HG03575 (cell line): ENCODE measurements at regions not wholly inside any gene's neighbourhood (a gene's known extent, or its start where the extent isn't known, plus 50 kb on each side); places are given as distances from the start of the nearest gene placed in this dataset.
"Not testable (repeated sequence)": the region's sequence is repeated elsewhere in the genome, so short reads cannot be mapped to it uniquely, and the experiment has no call there.

ENCODE experiments used
- ATAC-seq: cut with Tn5 transposase; IDR thresholded peaks from one replicate; pipeline ENCODE4 v1.9.1; 2021; ENCODE audit not compliant: unreplicated experiment, insufficient number of reproducible peaks, low FRiP score; ENCODE audit errors: extremely low read depth

DNA sequence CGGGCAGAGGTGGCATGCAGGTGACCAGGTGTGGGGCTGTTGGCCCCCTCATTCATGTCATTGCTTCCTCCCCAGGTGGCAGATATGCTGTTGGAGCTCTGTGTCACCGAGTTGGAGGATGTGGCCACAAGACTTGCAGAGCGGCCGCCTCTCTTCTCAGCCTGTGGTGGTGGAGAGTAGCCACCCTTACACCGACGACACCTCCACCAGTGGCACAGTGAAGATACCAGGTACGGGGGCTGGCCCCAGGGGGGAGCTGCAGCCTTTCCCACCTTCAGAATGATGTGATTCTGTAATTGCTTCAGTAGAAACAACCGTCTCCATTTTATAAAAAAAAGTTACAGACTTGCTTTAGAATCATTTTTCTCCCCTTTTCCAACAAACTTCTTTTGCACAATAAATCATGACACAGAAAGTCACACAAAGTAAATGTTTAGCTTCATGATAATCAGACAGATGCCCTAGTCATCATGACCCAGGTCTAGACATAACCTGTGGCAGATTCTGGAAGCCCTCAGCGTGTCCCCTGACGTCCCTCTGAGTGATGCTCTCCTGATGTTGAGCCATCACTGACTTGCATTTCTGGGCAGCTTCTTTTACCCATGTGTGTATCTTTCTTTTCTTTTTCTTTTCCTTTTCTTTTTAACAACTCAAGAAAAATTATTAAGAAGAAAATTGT lies 76.0 kb upstream of the FAN1 start:
- ATAC-seq, result no peak

DNA sequence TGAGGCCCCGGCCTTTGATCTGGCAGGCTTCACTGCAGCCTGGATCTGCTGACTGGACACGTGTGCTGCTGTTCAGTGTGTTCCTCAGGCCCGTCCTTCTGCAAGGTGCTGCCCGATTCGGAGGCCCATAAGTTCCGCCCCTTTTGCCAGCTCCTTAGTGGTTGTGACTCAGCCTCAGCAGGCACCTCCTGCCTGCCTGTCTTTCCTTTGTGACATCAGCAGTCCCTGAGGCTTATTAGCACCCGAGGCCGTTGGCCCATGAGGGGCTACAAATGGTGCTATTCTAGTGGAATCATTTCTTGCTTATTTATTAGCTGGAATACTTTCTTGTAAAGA lies 75.4 kb upstream of the FAN1 start:
- ATAC-seq, result not testable (repeated sequence)

GRCh38 chr15:30830961-30831360 lies 72.8 kb upstream of the FAN1 start:
- no peak for ATAC-seq

DNA sequence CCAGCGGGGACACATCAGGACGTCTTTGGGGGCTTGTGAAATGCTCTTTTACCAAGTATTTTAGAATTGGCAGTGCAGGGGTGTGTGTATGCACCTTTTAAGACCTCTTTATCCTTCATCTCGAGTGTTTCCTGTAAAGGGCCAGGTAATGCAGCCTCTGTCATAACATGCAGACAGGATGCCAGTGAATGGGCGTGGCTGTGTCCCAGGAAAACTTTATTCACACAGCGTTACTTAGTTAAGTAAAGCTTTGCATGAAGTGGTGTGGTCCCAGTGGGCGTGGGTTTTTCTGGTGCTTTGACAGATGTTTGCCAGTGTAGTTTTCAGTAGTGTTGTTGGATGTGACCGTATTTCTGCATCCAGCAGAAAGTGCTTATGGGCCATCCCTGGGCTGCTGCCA lies 70.3 kb upstream of the FAN1 start:
- not testable (repeated sequence) for ATAC-seq

- ATAC-seq, result not testable (repeated sequence)
These were observed 62.1 kb upstream of the FAN1 start for GRCh38 chr15:30841639-30842038.

- not testable (repeated sequence) for ATAC-seq
These were observed 60.8 kb upstream of the FAN1 start for GRCh38 chr15:30842798-30843472.

DNA sequence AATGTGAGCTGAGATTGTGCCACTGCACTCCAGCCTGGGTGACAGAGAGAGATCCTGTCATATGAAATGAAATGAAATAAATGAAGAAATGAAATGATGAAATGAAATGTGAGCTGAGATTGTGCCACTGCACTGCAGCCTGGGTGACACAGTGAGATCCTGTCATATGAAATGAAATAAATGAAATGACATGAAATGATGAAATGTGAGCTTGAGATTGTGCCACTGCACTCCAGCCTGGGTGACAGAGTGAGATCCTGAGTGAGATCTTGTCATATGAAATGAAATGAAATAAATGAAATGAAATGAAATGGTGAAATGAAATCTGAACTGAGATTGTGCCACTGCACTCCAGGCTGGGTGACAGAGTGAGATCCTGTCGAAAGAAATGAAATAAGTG lies 58.2 kb upstream of the FAN1 start:
- ATAC-seq, result not testable (repeated sequence)
